OCI-LY3 (cell line): ENCODE measurements at regions not wholly inside any gene's neighbourhood (a gene's known extent, or its start where the extent isn't known, plus 50 kb on each side); places are given as distances from the start of the nearest gene placed in this dataset.

Experiments
- EZH2phosphoT487 ChIP-seq: fragments of 200-600 bp; shearing (Covaris generic); IDR thresholded peaks from 2 replicates; pipeline ENCODE4 v1.6.1; 2018; ENCODE audit warnings: antibody characterized with exemption, mixed run types, low read depth
- TF ChIP-seq, protein P1 (sequence below): fragments of 200-600, 300-600 bp; sonication (generic); IDR thresholded peaks from 2 replicates; pipeline ENCODE4 v1.5.1; 2014; ENCODE audit warnings: antibody characterized with exemption, low read length, low read depth

DNA sequence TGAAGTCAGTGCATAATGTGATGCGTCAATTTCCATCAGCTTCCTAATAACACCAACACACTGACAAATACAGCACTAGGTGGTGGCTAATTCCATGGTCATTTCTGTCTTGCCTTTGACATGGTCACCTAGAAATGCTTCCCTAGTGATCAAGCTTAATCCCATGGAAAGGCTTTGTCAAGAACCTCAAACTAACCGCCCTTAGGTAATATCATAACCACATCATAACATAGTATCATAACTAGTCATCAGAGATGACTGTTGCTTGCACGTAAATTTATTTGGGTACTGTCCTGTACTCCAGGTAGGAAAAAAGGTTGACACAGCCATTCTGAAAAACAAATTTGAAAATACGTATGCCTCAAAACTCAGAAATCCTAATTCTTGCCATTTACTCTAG lies 471.8 kb downstream of the IRS1 start:
- TF ChIP-seq, protein P1, sequence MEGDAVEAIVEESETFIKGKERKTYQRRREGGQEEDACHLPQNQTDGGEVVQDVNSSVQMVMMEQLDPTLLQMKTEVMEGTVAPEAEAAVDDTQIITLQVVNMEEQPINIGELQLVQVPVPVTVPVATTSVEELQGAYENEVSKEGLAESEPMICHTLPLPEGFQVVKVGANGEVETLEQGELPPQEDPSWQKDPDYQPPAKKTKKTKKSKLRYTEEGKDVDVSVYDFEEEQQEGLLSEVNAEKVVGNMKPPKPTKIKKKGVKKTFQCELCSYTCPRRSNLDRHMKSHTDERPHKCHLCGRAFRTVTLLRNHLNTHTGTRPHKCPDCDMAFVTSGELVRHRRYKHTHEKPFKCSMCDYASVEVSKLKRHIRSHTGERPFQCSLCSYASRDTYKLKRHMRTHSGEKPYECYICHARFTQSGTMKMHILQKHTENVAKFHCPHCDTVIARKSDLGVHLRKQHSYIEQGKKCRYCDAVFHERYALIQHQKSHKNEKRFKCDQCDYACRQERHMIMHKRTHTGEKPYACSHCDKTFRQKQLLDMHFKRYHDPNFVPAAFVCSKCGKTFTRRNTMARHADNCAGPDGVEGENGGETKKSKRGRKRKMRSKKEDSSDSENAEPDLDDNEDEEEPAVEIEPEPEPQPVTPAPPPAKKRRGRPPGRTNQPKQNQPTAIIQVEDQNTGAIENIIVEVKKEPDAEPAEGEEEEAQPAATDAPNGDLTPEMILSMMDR = no peak
- no peak for TF ChIP-seq EZH2phosphoT487
